Keratinocyte (primary cell): ENCODE measurements at regions not wholly inside any gene's neighbourhood (a gene's known extent, or its start where the extent isn't known, plus 50 kb on each side); places are given as distances from the start of the nearest gene placed in this dataset.
"Not testable (repeated sequence)": the region's sequence is repeated elsewhere in the genome, so short reads cannot be mapped to it uniquely, and the experiment has no call there.

Experiments used
- DNase-seq: peaks from one replicate; pipeline ENCODE4 v3.0.0-alpha.2; 2011; ENCODE audit warnings: low read depth, missing footprints, low spot score
- FAIRE-seq: peaks from 2 replicates; lab custom pipeline; 2011; peaks lifted over from hg19 to GRCh38; lab: Jason Lieb, UNC
- H2AFZ ChIP-seq: 2 replicates; pipeline ENCODE4 v1.6.0; 2012; ENCODE audit warnings: low read length, control low read depth, inconsistent platforms; ENCODE audit not compliant: control insufficient read depth
- H3K27ac ChIP-seq: 2 replicates; pipeline ENCODE4 v1.5.1; 2011; ENCODE audit warnings: low read length; ENCODE audit not compliant: control insufficient read depth, insufficient read depth
- H3K27me3 ChIP-seq: 3 replicates; pipeline ENCODE4 v1.6.0; 2011; ENCODE audit warnings: low read length; ENCODE audit not compliant: control insufficient read depth, insufficient read depth; ENCODE audit errors: extremely low read depth
- H3K36me3 ChIP-seq, 2 experiments: 2 replicates in 1 of 2; 3 replicates in 1 of 2; pipeline ENCODE4 v1.5.1; 2011; ENCODE audit warnings: low read length in 2 of 2, mild to moderate bottlenecking in 1 of 2; ENCODE audit not compliant: control insufficient read depth in 2 of 2, insufficient read depth in 2 of 2; ENCODE audit errors: extremely low read depth in 1 of 2
- H3K4me1 ChIP-seq: 3 replicates; pipeline ENCODE4 v1.5.1; 2011; ENCODE audit warnings: low read length; ENCODE audit not compliant: control insufficient read depth, insufficient read depth; ENCODE audit errors: extremely low read depth
- H3K4me2 ChIP-seq: 3 replicates; pipeline ENCODE4 v1.6.0; 2011; ENCODE audit warnings: low read depth, low read length; ENCODE audit not compliant: control insufficient read depth, insufficient read depth; ENCODE audit errors: extremely low read depth
- H3K4me3 ChIP-seq, 3 experiments: fragments of 200-600 bp in 1 of 3; sonication (generic) in 1 of 3; 2 replicates in 2 of 3; 3 replicates in 1 of 3; pipeline ENCODE4 v1.5.1; 2011 to 2016; ENCODE audit warnings: low read length in 3 of 3, mild to moderate bottlenecking in 3 of 3, control low read depth in 2 of 3, inconsistent platforms in 1 of 3, low read depth in 1 of 3, mixed read lengths in 1 of 3, mixed run types in 1 of 3, moderate library complexity in 1 of 3; ENCODE audit not compliant: control insufficient read depth in 2 of 3, insufficient read depth in 2 of 3; ENCODE audit errors: extremely low read depth in 1 of 3
- H3K79me2 ChIP-seq: 2 replicates; pipeline ENCODE4 v1.6.0; 2012; ENCODE audit warnings: low read length; ENCODE audit not compliant: control insufficient read depth, insufficient read depth
- H3K9ac ChIP-seq: 3 replicates; pipeline ENCODE4 v1.6.0; 2011; ENCODE audit warnings: low read length; ENCODE audit not compliant: control insufficient read depth, insufficient read depth; ENCODE audit errors: extremely low read depth
- H3K9me1 ChIP-seq: 3 replicates; pipeline ENCODE4 v1.6.0; 2011; ENCODE audit warnings: low read length; ENCODE audit not compliant: control insufficient read depth, insufficient read depth; ENCODE audit errors: extremely low read depth
- H3K9me3 ChIP-seq: 2 replicates; pipeline ENCODE4 v1.5.1; 2012; ENCODE audit warnings: low read depth, low read length; ENCODE audit not compliant: control insufficient read depth
- H4K20me1 ChIP-seq: 3 replicates; pipeline ENCODE4 v1.6.0; 2011; ENCODE audit warnings: low read length; ENCODE audit not compliant: control insufficient read depth, insufficient read depth; ENCODE audit errors: extremely low read depth
- EZH2 ChIP-seq: IDR thresholded peaks from one replicate; pipeline ENCODE4 v1.6.1; 2012; ENCODE audit warnings: inconsistent platforms, mild to moderate bottlenecking, low read length, moderate library complexity
- dilution Hi-C: fragments of 300-500 bp; cut with MboI; formaldehyde crosslinking; loops from one replicate; pipeline ENCODE4 v1.7.0; 2020; ENCODE audit warnings: low sequenced_read_pairs; ENCODE audit not compliant: extremely low pct_ligation_motif_present
- TF ChIP-seq, protein P1 (sequence below), 3 experiments: IDR thresholded peaks in 1 of 3; conservative IDR thresholded peaks in 1 of 3; optimal IDR thresholded peaks in 1 of 3; 2 replicates in 2 of 3; 3 replicates in 1 of 3; pipeline versions ENCODE3 to v1.5.1; 2011; ENCODE audit warnings: low read length in 3 of 3, mild to moderate bottlenecking in 3 of 3, moderate library complexity in 2 of 3, control low read depth in 1 of 3, inconsistent platforms in 1 of 3; ENCODE audit not compliant: insufficient read depth in 2 of 3; ENCODE audit errors: extremely low read depth in 1 of 3

DNA sequence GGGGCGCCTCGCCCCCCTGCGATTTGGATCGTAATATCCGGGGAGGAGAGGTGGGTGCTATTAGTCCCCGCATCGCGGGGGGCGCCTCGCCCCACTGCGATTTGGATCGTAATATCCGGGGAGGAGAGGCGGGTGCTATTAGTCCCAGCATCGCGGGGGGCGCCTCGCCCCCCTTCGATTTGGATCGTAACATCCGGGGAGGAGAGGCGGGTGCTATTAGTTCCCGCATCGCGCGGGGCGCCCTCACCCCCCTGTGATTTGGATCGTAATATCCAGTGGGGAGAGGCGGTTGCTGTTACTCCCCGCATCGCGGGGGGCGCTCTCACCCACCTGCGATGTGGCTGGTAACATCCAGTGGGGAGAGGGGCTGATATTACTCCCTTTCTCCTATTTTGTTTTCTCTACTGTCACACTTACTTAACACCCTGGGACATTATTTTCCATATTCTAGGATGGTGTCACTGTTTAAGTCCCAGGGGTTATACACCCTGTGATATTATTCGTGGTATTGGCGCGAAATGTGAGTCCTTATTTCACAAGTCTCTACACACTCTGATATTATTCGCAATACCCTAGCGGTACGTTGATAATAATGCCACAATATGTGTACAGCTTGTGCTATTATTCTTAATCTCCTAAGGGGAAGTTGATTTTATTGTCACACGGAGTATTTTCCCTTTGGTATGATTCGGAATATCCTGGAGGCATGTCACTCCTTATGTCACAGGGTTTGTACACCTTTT lies 57.8 kb upstream of the ALDH3B2 start:
- TF ChIP-seq, protein P1, sequence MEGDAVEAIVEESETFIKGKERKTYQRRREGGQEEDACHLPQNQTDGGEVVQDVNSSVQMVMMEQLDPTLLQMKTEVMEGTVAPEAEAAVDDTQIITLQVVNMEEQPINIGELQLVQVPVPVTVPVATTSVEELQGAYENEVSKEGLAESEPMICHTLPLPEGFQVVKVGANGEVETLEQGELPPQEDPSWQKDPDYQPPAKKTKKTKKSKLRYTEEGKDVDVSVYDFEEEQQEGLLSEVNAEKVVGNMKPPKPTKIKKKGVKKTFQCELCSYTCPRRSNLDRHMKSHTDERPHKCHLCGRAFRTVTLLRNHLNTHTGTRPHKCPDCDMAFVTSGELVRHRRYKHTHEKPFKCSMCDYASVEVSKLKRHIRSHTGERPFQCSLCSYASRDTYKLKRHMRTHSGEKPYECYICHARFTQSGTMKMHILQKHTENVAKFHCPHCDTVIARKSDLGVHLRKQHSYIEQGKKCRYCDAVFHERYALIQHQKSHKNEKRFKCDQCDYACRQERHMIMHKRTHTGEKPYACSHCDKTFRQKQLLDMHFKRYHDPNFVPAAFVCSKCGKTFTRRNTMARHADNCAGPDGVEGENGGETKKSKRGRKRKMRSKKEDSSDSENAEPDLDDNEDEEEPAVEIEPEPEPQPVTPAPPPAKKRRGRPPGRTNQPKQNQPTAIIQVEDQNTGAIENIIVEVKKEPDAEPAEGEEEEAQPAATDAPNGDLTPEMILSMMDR (optimal IDR thresholded peaks at IDR 0.05 in 1 of 3, IDR thresholded peaks at IDR 0.05 in 1 of 3, conservative IDR thresholded peaks at IDR 0.05 in 1 of 3; ENCODE audit: extremely low read depth in 1 of 3, insufficient read depth in 2 of 3, low read length in 3 of 3), result peak in 2 of 3 experiments; percentile 41 to 53
- no peak for TF ChIP-seq EZH2
- H2AFZ ChIP-seq, result no peak overlapping the region
- DNase-seq (no peak), FAIRE-seq (no peak)
- dilution Hi-C loops, result no loop called here
- no peak overlapping the region for H3K27ac ChIP-seq
- no peaks in the 10 kb centered on the region for H3K79me2 ChIP-seq
- H3K4me1 ChIP-seq, result no peaks in the 10 kb centered on the region
- peak overlapping the region; percentile 35 for H3K4me2 ChIP-seq
- no peaks in the 10 kb centered on the region for H3K27me3 ChIP-seq
- H3K4me3 ChIP-seq, result no peak overlapping the region
- H3K9me1 ChIP-seq, result no peaks in the 10 kb centered on the region
- H3K9me3 ChIP-seq, result no peaks in the 10 kb centered on the region
- H3K36me3 ChIP-seq, result no peaks in the 10 kb centered on the region
- H4K20me1 ChIP-seq, result no peaks in the 10 kb centered on the region
- H3K9ac ChIP-seq, result no peak overlapping the region

- Histone ChIP-seq H3K9ac (no peak overlapping the region), H3K4me3 (no peak overlapping the region), H4K20me1 (no peaks in the 10 kb centered on the region), H2AFZ (no peak overlapping the region), H3K36me3 (no peaks in the 10 kb centered on the region), H3K9me3 (no peaks in the 10 kb centered on the region), H3K27ac (no peak overlapping the region), H3K9me1 (no peaks in the 10 kb centered on the region), H3K4me2 (no peak overlapping the region), H3K79me2 (no peaks in the 10 kb centered on the region), H3K4me1 (no peaks in the 10 kb centered on the region), H3K27me3 (no peaks in the 10 kb centered on the region)
- no peak for FAIRE-seq
- TF ChIP-seq, protein P1 (optimal IDR thresholded peaks at IDR 0.05 in 1 of 3, IDR thresholded peaks at IDR 0.05 in 1 of 3, conservative IDR thresholded peaks at IDR 0.05 in 1 of 3; ENCODE audit: extremely low read depth in 1 of 3, insufficient read depth in 2 of 3, low read length in 3 of 3), result no peak
- TF ChIP-seq EZH2, result no peak
- dilution Hi-C loops, result no loop called here
- no peak for DNase-seq
These were observed 57.2 kb upstream of the ALDH3B2 start for GRCh38 chr11:67731583-67731982.

DNA sequence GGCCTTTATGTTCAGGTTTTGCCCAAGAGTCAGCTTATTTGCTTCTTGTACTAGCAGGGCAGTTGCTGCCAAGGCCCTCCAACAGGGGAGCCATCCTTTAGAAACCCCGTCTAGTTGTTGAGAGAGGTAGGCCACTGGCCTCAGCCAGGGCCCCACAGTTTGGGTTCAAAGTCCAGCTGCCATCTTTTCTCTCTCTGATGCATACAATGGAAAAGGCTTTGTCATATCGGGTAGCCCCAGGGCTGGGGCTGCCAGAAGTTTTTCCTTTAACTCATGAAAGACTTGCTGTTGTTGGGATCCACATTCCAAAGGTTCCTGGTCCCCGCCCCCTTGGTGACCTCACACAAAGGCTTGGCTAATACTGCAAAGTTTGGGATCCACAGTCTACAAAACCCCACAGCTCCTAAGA lies 53.7 kb upstream of the ALDH3B2 start:
- H3K27ac ChIP-seq, H3K9ac ChIP-seq, H3K27me3 ChIP-seq, DNase-seq, H3K4me2 ChIP-seq, H3K4me1 ChIP-seq, FAIRE-seq, H3K79me2 ChIP-seq, H3K36me3 ChIP-seq, H3K9me1 ChIP-seq, H3K4me3 ChIP-seq, H4K20me1 ChIP-seq, H3K9me3 ChIP-seq, dilution Hi-C loops, H2AFZ ChIP-seq: not testable (repeated sequence)
